Gastroesophageal sphincter (tissue), 3 donors: ENCODE measurements at regions not wholly inside any gene's neighbourhood (a gene's known extent, or its start where the extent isn't known, plus 50 kb on each side); places are given as distances from the start of the nearest gene placed in this dataset.

ENCODE experiments used
- EP300 ChIP-seq: sonication (generic); formaldehyde crosslinking; IDR thresholded peaks from one replicate; pipeline ENCODE4 v1.6.1; 2017; ENCODE audit warnings: antibody characterized with exemption, mild to moderate bottlenecking
- POLR2A ChIP-seq, 2 donors: fragments of 450-650 bp; IDR thresholded peaks; one replicate each; pipeline ENCODE4 v1.6.1; 2017; ENCODE audit warnings: antibody characterized with exemption in 2 of 2, mild to moderate bottlenecking in 2 of 2, moderate library complexity in 1 of 2
- POLR2AphosphoS5 ChIP-seq: sonication (generic); formaldehyde crosslinking; IDR thresholded peaks from one replicate; pipeline ENCODE4 v1.6.1; 2017; ENCODE audit warnings: antibody characterized with exemption
- TF ChIP-seq, protein P1 (sequence below), 4 experiments: fragments of 200-600 bp in 2 of 4; fragments of 450-650 bp in 2 of 4; sonication (generic) in 1 of 4; IDR thresholded peaks; one replicate each; pipeline ENCODE4 v1.5.1; 2017 to 2019; ENCODE audit warnings: antibody characterized with exemption in 4 of 4, mild to moderate bottlenecking in 2 of 4, moderate library complexity in 2 of 4

DNA sequence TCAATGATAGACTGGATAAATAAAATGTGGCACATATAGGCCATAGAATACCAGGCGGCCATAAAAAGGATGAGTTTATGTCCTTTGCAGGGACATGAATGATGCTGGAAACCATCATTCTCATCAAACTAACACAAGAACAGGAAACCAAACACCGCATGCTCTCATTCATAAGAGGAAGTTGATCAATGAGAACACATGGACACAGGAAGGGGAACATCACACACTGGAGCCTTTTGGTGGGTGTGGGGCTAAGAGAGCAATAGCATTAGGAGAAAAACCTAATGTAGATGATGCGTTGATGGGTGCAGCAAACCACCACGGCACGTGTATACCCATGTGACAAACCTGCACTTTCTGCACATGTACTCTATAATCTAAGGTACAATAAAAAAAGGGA lies 883.4 kb upstream of the PRMT6 start:
- TF ChIP-seq EP300 = no peak
- TF ChIP-seq, protein P1, sequence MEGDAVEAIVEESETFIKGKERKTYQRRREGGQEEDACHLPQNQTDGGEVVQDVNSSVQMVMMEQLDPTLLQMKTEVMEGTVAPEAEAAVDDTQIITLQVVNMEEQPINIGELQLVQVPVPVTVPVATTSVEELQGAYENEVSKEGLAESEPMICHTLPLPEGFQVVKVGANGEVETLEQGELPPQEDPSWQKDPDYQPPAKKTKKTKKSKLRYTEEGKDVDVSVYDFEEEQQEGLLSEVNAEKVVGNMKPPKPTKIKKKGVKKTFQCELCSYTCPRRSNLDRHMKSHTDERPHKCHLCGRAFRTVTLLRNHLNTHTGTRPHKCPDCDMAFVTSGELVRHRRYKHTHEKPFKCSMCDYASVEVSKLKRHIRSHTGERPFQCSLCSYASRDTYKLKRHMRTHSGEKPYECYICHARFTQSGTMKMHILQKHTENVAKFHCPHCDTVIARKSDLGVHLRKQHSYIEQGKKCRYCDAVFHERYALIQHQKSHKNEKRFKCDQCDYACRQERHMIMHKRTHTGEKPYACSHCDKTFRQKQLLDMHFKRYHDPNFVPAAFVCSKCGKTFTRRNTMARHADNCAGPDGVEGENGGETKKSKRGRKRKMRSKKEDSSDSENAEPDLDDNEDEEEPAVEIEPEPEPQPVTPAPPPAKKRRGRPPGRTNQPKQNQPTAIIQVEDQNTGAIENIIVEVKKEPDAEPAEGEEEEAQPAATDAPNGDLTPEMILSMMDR (IDR thresholded peaks at IDR 0.05) = no peak
- no peak for TF ChIP-seq POLR2AphosphoS5
- TF ChIP-seq POLR2A (IDR thresholded peaks at IDR 0.05) = no peak
